H1 (cell line): ENCODE measurements at regions not wholly inside any gene's neighbourhood (a gene's known extent, or its start where the extent isn't known, plus 50 kb on each side); places are given as distances from the start of the nearest gene placed in this dataset.

ENCODE experiments used
- CTCF ChIA-PET: fragments of 300-600 bp; sonication (Branson Sonifier 250); formaldehyde crosslinking; loops from one replicate; lab custom pipeline; 2021; ENCODE audit not compliant: partially characterized antibody; lab: Charles Lee
- POLR2A ChIA-PET: fragments of 300-600 bp; sonication (Branson Sonifier 250); formaldehyde crosslinking; loops from one replicate; lab custom pipeline; 2021; ENCODE audit warnings: inconsistent platforms; ENCODE audit not compliant: partially characterized antibody; lab: Charles Lee
- DNase-seq, 2 experiments: peaks; one replicate each; pipeline versions ENCODE4 v3.0.0 to v3.0.0-alpha.2; 2010 to 2022; ENCODE audit warnings: low spot score in 2 of 2, low read depth in 1 of 2, mixed read lengths in 1 of 2
- FAIRE-seq: peaks from 2 replicates; lab custom pipeline; 2011; peaks lifted over from hg19 to GRCh38; lab: Jason Lieb, UNC
- H2AFZ ChIP-seq: 2 replicates; pipeline ENCODE4 v1.8.1; 2012; ENCODE audit warnings: low read length, inconsistent platforms
- H2AK5ac ChIP-seq: 2 replicates; pipeline ENCODE4 v1.6.1; 2013; ENCODE audit warnings: low read depth, low read length
- H2BK120ac ChIP-seq: replicated peaks from 2 replicates; pipeline ENCODE3; 2013; ENCODE audit warnings: low read depth, low read length, inconsistent platforms
- H2BK12ac ChIP-seq: 2 replicates; pipeline ENCODE4 v1.6.1; 2013; ENCODE audit warnings: low read depth, low read length
- H2BK15ac ChIP-seq: 2 replicates; pipeline ENCODE4 v1.6.1; 2013; ENCODE audit warnings: low read length
- H2BK20ac ChIP-seq: 2 replicates; pipeline ENCODE4 v1.6.1; 2013; ENCODE audit warnings: low read length
- H2BK5ac ChIP-seq: 2 replicates; pipeline ENCODE4 v1.6.1; 2013; ENCODE audit warnings: low read depth, low read length
- H3K14ac ChIP-seq: 2 replicates; pipeline ENCODE4 v1.6.1; 2013; ENCODE audit warnings: inconsistent platforms; ENCODE audit not compliant: insufficient read length
- H3K18ac ChIP-seq: 2 replicates; pipeline ENCODE4 v1.6.1; 2013; ENCODE audit warnings: low read length; ENCODE audit errors: extremely low read depth
- H3K23ac ChIP-seq: 2 replicates; pipeline ENCODE4 v1.6.1; 2013; ENCODE audit warnings: inconsistent platforms; ENCODE audit not compliant: insufficient read length
- H3K23me2 ChIP-seq: 2 replicates; pipeline ENCODE4 v1.6.1; 2013; ENCODE audit warnings: low read depth, low read length
- H3K27ac ChIP-seq: 2 replicates; pipeline ENCODE4 v1.6.1; 2011; ENCODE audit warnings: low read depth, low read length, inconsistent platforms
- H3K27me3 ChIP-seq, 4 experiments: replicated peaks in 1 of 4; 1 replicate in 1 of 4; 2 replicates in 3 of 4; pipeline versions ENCODE4 v1.6.1 to v1.8.1; 2011 to 2013; ENCODE audit warnings: low read length in 3 of 4, mild to moderate bottlenecking in 3 of 4, inconsistent platforms in 2 of 4, mixed read lengths in 2 of 4, moderate library complexity in 1 of 4; ENCODE audit not compliant: control insufficient read depth in 3 of 4, insufficient read depth in 3 of 4; ENCODE audit errors: extremely low read depth in 1 of 4
- H3K36me3 ChIP-seq, 4 experiments: 2 replicates each; pipeline versions ENCODE4 v1.6.1 to v1.8.1; 2011 to 2013; ENCODE audit warnings: mild to moderate bottlenecking in 4 of 4, low read length in 3 of 4, moderate library complexity in 2 of 4, control low read depth in 1 of 4, inconsistent platforms in 1 of 4; ENCODE audit not compliant: insufficient read depth in 4 of 4, control insufficient read depth in 2 of 4
- H3K4ac ChIP-seq: replicated peaks from 2 replicates; pipeline ENCODE3; 2013; ENCODE audit warnings: low read length, low read depth, mixed read lengths, inconsistent platforms; ENCODE audit not compliant: insufficient read length
- H3K4me1 ChIP-seq, 4 experiments: replicated peaks in 1 of 4; 1 replicate in 1 of 4; 2 replicates in 3 of 4; pipeline versions ENCODE4 v1.6.1 to v1.8.1; 2011 to 2013; ENCODE audit warnings: low read length in 3 of 4, inconsistent platforms in 2 of 4, mixed read lengths in 1 of 4; ENCODE audit not compliant: insufficient read depth in 4 of 4, control insufficient read depth in 3 of 4
- H3K4me2 ChIP-seq, 2 experiments: 2 replicates each; pipeline versions ENCODE4 v1.6.1 to v1.8.1; 2011 to 2013; ENCODE audit warnings: low read depth in 2 of 2, low read length in 2 of 2, control low read depth in 1 of 2, inconsistent platforms in 1 of 2, mild to moderate bottlenecking in 1 of 2; ENCODE audit not compliant: insufficient read depth in 1 of 2
- H3K4me3 ChIP-seq, 4 experiments: fragments of 200-600, 300-600 bp in 1 of 4; sonication (generic), shearing (Covaris generic), sonication (Bioruptor Twin) in 1 of 4; 2 replicates each; pipeline versions ENCODE4 v1.5.1 to v1.8.1; 2011 to 2016; ENCODE audit warnings: low read length in 4 of 4, low read depth in 3 of 4, control low read depth in 2 of 4, inconsistent platforms in 2 of 4, mild to moderate bottlenecking in 2 of 4, mixed read lengths in 1 of 4, moderate library complexity in 1 of 4; ENCODE audit not compliant: insufficient read depth in 2 of 4; ENCODE audit errors: extremely low read depth in 1 of 4
- H3K56ac ChIP-seq: replicated peaks from 2 replicates; pipeline ENCODE3; 2013; ENCODE audit warnings: low read depth, mild to moderate bottlenecking, mixed read lengths, low read length, inconsistent platforms; ENCODE audit not compliant: insufficient read length
- H3K79me1 ChIP-seq: 2 replicates; pipeline ENCODE4 v1.6.1; 2013; ENCODE audit warnings: low read depth, low read length, control low read depth
- H3K79me2 ChIP-seq, 2 experiments: 2 replicates each; pipeline versions ENCODE4 v1.6.1 to v1.8.1; 2012 to 2013; ENCODE audit warnings: low read length in 2 of 2, mild to moderate bottlenecking in 2 of 2, inconsistent platforms in 1 of 2; ENCODE audit not compliant: insufficient read depth in 2 of 2, control insufficient read depth in 1 of 2
- H3K9ac ChIP-seq, 4 experiments: replicated peaks in 1 of 4; 1 replicate in 1 of 4; 2 replicates in 3 of 4; pipeline versions ENCODE4 v1.6.1 to v1.8.1; 2011 to 2013; ENCODE audit warnings: low read depth in 3 of 4, low read length in 3 of 4, control low read depth in 2 of 4, mild to moderate bottlenecking in 2 of 4, moderate library complexity in 2 of 4, inconsistent platforms in 1 of 4; ENCODE audit errors: extremely low read depth in 1 of 4
- H3K9me3 ChIP-seq, 2 experiments: 2 replicates each; pipeline versions ENCODE4 v1.6.1 to v1.8.1; 2012 to 2013; ENCODE audit warnings: mild to moderate bottlenecking in 2 of 2, moderate library complexity in 2 of 2, control low read depth in 1 of 2, inconsistent platforms in 1 of 2, low read depth in 1 of 2, low read length in 1 of 2, mixed read lengths in 1 of 2; ENCODE audit not compliant: insufficient read depth in 2 of 2
- H4K20me1 ChIP-seq, 2 experiments: replicated peaks in 1 of 2; 2 replicates each; pipeline versions ENCODE3 to v1.8.1; 2011 to 2013; ENCODE audit warnings: inconsistent platforms in 2 of 2, low read length in 2 of 2, mild to moderate bottlenecking in 1 of 2; ENCODE audit not compliant: insufficient read depth in 2 of 2, control insufficient read depth in 1 of 2
- H4K5ac ChIP-seq: 2 replicates; pipeline ENCODE4 v1.6.1; 2013; ENCODE audit warnings: low read length, low read depth, mixed read lengths, inconsistent platforms; ENCODE audit not compliant: insufficient read length
- H4K8ac ChIP-seq: 2 replicates; pipeline ENCODE4 v1.8.0; 2013; ENCODE audit warnings: mild to moderate bottlenecking, moderate library complexity, low read length, inconsistent platforms; ENCODE audit not compliant: insufficient read depth; ENCODE audit errors: extremely low read depth
- H4K91ac ChIP-seq: replicated peaks from 2 replicates; pipeline ENCODE3; 2013; ENCODE audit warnings: low read length, mixed read lengths, inconsistent platforms; ENCODE audit not compliant: insufficient read length
- EP300 ChIP-seq, 2 experiments: IDR thresholded peaks; 1 replicate in 1 of 2; 2 replicates in 1 of 2; pipeline ENCODE4 v1.6.1; 2011 to 2012; ENCODE audit warnings: low read depth in 2 of 2, low read length in 2 of 2, mild to moderate bottlenecking in 2 of 2, borderline replicate concordance in 1 of 2, inconsistent platforms in 1 of 2, moderate library complexity in 1 of 2
- HDAC6 ChIP-seq: IDR thresholded peaks from one replicate; pipeline ENCODE4 v1.7.1; 2012; ENCODE audit warnings: low read depth, mild to moderate bottlenecking, inconsistent platforms, low read length, moderate library complexity
- KDM4A ChIP-seq: IDR thresholded peaks from one replicate; pipeline ENCODE4 v1.7.1; 2012; ENCODE audit warnings: low read depth, mild to moderate bottlenecking, moderate library complexity, low read length, inconsistent platforms; ENCODE audit not compliant: severe bottlenecking
- RNF2 ChIP-seq: fragments of 200-900, 300-1000 bp; sonication (generic); IDR thresholded peaks from 2 replicates; pipeline ENCODE4 v1.7.1; 2016; ENCODE audit warnings: borderline replicate concordance, low read depth, mild to moderate bottlenecking, antibody characterized with exemption, low read length; ENCODE audit not compliant: poor library complexity, severe bottlenecking; ENCODE audit errors: missing control alignments
- SAP30 ChIP-seq: fragments of 300-600 bp; sonication (generic); IDR thresholded peaks from 2 replicates; pipeline ENCODE4 v1.7.1; 2012; ENCODE audit warnings: low read length, moderate library complexity, mild to moderate bottlenecking, inconsistent platforms; ENCODE audit not compliant: insufficient read depth, insufficient replicate concordance
- SIN3A ChIP-seq, 2 experiments: IDR thresholded peaks in 1 of 2; conservative IDR thresholded peaks in 1 of 2; 2 replicates each; pipeline ENCODE4 v1.6.1; 2011 to 2012; ENCODE audit warnings: low read length in 2 of 2, improper control_type of control experiment in 1 of 2, low read depth in 1 of 2, mild to moderate bottlenecking in 1 of 2
- SIRT6 ChIP-seq: IDR thresholded peaks from one replicate; pipeline ENCODE4 v1.7.1; 2012; ENCODE audit warnings: low read length, inconsistent platforms
- TAF1 ChIP-seq: IDR thresholded peaks from 2 replicates; pipeline ENCODE4 v1.6.1; 2011; ENCODE audit warnings: mild to moderate bottlenecking, low read depth, low read length
- WGBS, 2 experiments: shearing (Covaris generic) in 1 of 2; methylation state at CpG; one replicate each; pipeline versions ENCODE4 v1.1.6 to v1.1.7; 2013 to 2015; ENCODE audit warnings: low lambda C conversion rate in 2 of 2, mixed read lengths in 2 of 2, inconsistent platforms in 1 of 2, low coverage in 1 of 2, missing lambda C conversion rate in 1 of 2; ENCODE audit not compliant: insufficient replicate concordance in 2 of 2, insufficient coverage in 1 of 2, insufficient read length in 1 of 2; ENCODE audit errors: extremely low coverage in 1 of 2, missing lambda C conversion rate in 1 of 2; 5-methylcytosine and 5-hydroxymethylcytosine counted together

DNA sequence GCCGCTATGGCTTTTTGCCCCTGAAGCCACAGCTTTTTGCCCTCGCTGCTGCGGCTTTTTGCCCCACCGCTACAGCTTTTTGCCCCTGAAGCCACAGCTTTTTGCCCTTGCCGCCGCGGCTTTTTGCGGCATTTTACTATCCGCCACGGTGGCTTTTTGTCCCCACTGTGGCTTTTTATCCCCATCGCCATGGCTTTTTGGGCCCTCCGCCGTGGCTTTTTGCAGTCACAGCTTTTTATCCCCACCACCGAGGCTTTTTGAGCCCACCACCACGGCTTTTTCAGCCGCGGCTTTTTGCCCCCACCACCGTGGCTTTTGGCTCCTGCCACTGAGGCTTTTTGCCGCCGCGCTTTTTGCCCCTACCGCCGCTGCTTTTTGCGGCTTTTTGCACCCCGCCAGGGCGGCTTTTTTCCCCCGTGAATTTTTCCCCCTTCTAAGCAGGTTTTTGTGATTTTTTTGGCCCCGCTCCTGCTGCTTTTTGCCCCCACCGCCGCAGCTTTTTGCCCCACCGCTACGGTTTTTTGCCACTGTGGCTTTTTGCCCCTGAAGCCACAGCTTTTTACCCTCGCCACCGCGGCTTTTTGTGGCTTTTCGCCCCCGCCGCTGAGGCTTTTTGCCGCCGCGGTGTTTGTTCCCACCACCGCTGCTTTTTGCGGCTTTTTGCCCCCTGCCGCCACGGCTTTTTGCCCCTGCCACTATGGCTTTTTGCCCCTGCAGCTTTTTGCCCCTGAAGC, 2797.2 kb upstream of the TEKT4 start:
- Histone ChIP-seq H3K9me3 (peaks cover 2 to 34% of the 10 kb centered on the region in 2 experiments; a peak in 3 of 4 replicates), H3K79me1 (no peaks in the 10 kb centered on the region), H3K4ac (no peak overlapping the region), H3K4me3 (no peak overlapping the region), H2AFZ (no peak overlapping the region), H3K18ac (no peak overlapping the region), H2BK120ac (no peak overlapping the region), H3K9ac (no peak overlapping the region), H3K27me3 (no peaks in the 10 kb centered on the region), H3K4me2 (no peak overlapping the region), H2BK15ac (no peak overlapping the region), H4K5ac (no peak overlapping the region), H3K56ac (no peak overlapping the region), H2BK5ac (no peak overlapping the region), H2BK12ac (no peak overlapping the region), H3K4me1 (no peaks in the 10 kb centered on the region), H2AK5ac (no peak overlapping the region), H3K36me3 (no peaks in the 10 kb centered on the region; a peak in 1 of 8 replicates), H3K23ac (no peak overlapping the region), H3K14ac (no peak overlapping the region), H2BK20ac (no peak overlapping the region), H4K20me1 (no peaks in the 10 kb centered on the region), H3K79me2 (no peaks in the 10 kb centered on the region), H3K23me2 (no peaks in the 10 kb centered on the region), H4K91ac (no peak overlapping the region), H4K8ac (no peak overlapping the region), H3K27ac (no peak overlapping the region)
- DNase-seq (no peak), FAIRE-seq (no peak)
- CTCF ChIA-PET: no interaction called here
- 97% methylated on average over 27 of the region's 45 CpGs; no CpG with 5 or more reads in 1 of the 2 experiments for WGBS, 2 experiments
- POLR2A ChIA-PET: no interaction called here
- TF ChIP-seq SAP30 (no peak), KDM4A (no peak), SIRT6 (no peak), RNF2 (no peak), TAF1 (no peak), SIN3A (conservative IDR thresholded peaks at IDR 0.05 in 1 of 2, IDR thresholded peaks at IDR 0.05 in 1 of 2; ENCODE audit: low read depth in 1 of 2, low read length in 2 of 2) (no peak), EP300 (IDR thresholded peaks at IDR 0.05; ENCODE audit: borderline replicate concordance in 1 of 2, low read depth in 2 of 2, low read length in 2 of 2) (no peak), HDAC6 (no peak)
